Lower lobe of right lung (tissue), 2 donors: ENCODE measurements at regions not wholly inside any gene's neighbourhood (a gene's known extent, or its start where the extent isn't known, plus 50 kb on each side); places are given as distances from the start of the nearest gene placed in this dataset.
A peak's percentile ranks its signal among the peaks of the same experiment; 100 is the strongest.

Experiments
- ATAC-seq, 2 donors: fragments of 200-7000 bp; cut with Tn5 transposase; one replicate each; pipeline ENCODE4 v1.9.1; 2020 to 2022; ENCODE audit warnings: mild to moderate bottlenecking in 2 of 2, moderate library complexity in 2 of 2
- DNase-seq: peaks from one replicate; pipeline ENCODE4 v3.0.0-alpha.2; 2020
- H3K27ac ChIP-seq: fragments of 200-600 bp; one replicate; pipeline ENCODE4 v1.8.0; 2022
- H3K27me3 ChIP-seq: fragments of 200-600 bp; one replicate; pipeline ENCODE4 v1.8.0; 2022; ENCODE audit warnings: low read depth
- H3K36me3 ChIP-seq: fragments of 200-600 bp; one replicate; pipeline ENCODE4 v1.8.0; 2022; ENCODE audit warnings: mild to moderate bottlenecking
- H3K4me1 ChIP-seq: fragments of 200-600 bp; one replicate; pipeline ENCODE4 v1.8.0; 2022
- H3K4me3 ChIP-seq: fragments of 200-600 bp; one replicate; pipeline ENCODE4 v1.8.0; 2022; ENCODE audit warnings: mild to moderate bottlenecking
- H3K9me3 ChIP-seq: fragments of 200-600 bp; one replicate; pipeline ENCODE4 v1.8.0; 2022
- intact Hi-C: fragments of 100-400 bp; cut with DNase I; formaldehyde crosslinking; loops from one replicate; pipeline ENCODE4 v1.11.0; 2022
- TF ChIP-seq, protein P1 (sequence below): fragments of 200-600 bp; IDR thresholded peaks from one replicate; pipeline ENCODE4 v1.8.0; 2022; ENCODE audit warnings: antibody characterized with exemption, mild to moderate bottlenecking
- donor health status: DM: no; HTN: yes; CAD: no; lungs with severe emphysema.

GRCh38 chr21:39057121-39057520 lies 126.1 kb downstream of the PSMG1 start:
- Histone ChIP-seq H3K4me1 (peaks cover 26% of the 10 kb centered on the region), H3K27me3 (no peaks in the 10 kb centered on the region), H3K36me3 (no peaks in the 10 kb centered on the region), H3K4me3 (no peak overlapping the region), H3K9me3 (no peaks in the 10 kb centered on the region), H3K27ac (no peak overlapping the region)
- TF ChIP-seq, protein P1, sequence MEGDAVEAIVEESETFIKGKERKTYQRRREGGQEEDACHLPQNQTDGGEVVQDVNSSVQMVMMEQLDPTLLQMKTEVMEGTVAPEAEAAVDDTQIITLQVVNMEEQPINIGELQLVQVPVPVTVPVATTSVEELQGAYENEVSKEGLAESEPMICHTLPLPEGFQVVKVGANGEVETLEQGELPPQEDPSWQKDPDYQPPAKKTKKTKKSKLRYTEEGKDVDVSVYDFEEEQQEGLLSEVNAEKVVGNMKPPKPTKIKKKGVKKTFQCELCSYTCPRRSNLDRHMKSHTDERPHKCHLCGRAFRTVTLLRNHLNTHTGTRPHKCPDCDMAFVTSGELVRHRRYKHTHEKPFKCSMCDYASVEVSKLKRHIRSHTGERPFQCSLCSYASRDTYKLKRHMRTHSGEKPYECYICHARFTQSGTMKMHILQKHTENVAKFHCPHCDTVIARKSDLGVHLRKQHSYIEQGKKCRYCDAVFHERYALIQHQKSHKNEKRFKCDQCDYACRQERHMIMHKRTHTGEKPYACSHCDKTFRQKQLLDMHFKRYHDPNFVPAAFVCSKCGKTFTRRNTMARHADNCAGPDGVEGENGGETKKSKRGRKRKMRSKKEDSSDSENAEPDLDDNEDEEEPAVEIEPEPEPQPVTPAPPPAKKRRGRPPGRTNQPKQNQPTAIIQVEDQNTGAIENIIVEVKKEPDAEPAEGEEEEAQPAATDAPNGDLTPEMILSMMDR = no peak
- intact Hi-C loops = no loop called here
- DNase-seq = no peak
- ATAC-seq = no peak

DNA sequence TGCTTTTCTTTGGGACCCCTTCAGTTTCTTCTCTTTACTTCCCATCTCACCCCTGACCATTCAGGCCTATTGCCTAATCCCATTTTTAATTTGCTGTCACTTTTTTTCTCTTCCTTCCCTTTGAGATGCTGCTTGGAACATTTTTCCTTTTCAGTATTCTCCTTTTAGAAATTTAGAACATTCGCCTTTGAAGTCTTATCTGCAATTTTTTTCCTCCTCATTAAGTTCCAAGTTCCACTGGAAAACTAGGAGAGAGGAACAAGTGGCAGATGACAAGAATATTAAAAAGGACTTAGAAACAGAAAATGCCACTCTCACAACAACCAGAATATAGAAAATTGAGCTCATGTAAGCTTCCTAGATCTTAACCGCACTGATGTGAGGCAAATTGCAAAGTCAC lies 126.6 kb downstream of the PSMG1 start:
- H3K9me3 ChIP-seq = no peaks in the 10 kb centered on the region
- no peak overlapping the region for H3K27ac ChIP-seq
- H3K27me3 ChIP-seq = no peaks in the 10 kb centered on the region
- DNase-seq = no peak
- intact Hi-C loops = no loop called here
- H3K4me1 ChIP-seq = peaks cover 26% of the 10 kb centered on the region
- H3K4me3 ChIP-seq = no peak overlapping the region
- H3K36me3 ChIP-seq = no peaks in the 10 kb centered on the region
- no peak for ATAC-seq
- TF ChIP-seq, protein P1 = no peak

DNA sequence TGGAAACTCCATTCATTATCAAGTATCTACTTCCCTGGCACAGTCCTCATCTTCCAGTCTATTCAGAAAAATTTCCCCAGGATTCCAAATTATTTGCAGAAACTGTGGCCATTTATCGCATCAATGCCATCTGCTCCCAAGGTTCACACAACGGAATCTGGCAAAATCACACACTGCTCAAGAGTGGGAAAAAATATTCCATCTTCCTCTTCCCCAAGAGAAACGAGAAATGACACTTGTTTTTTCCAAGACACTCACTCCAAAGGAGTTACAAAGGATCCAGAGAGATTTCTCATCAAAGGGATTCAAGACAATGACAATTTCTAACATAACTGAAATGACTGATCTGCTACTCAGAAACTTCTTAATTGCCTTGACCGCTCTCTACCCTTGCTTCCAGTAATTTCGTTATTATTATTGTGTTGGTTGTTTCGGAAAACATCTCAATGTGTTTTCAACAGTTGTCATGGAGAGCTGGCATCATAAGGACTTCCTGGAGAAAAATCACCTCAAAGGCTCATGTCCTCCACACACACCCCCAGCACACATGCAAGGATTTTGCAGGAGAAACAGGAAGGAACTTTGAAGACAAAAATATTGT lies 128.0 kb downstream of the PSMG1 start:
- no peak for DNase-seq
- H3K9me3 ChIP-seq = no peaks in the 10 kb centered on the region
- H3K4me1 ChIP-seq = peaks cover 26% of the 10 kb centered on the region
- TF ChIP-seq, protein P1 = no peak
- no peaks in the 10 kb centered on the region for H3K27me3 ChIP-seq
- no peak overlapping the region for H3K4me3 ChIP-seq
- H3K36me3 ChIP-seq = no peaks in the 10 kb centered on the region
- H3K27ac ChIP-seq = peak overlapping the region; percentile 71
- peak; percentile 47 for ATAC-seq
- intact Hi-C loops = no loop called here

- no peaks in the 10 kb centered on the region for H3K9me3 ChIP-seq
- DNase-seq (no peak), ATAC-seq (no peak)
- intact Hi-C loops = no loop called here
- H3K4me3 ChIP-seq = no peak overlapping the region
- TF ChIP-seq, protein P1 = no peak
- peaks cover 26% of the 10 kb centered on the region for H3K4me1 ChIP-seq
- no peaks in the 10 kb centered on the region for H3K27me3 ChIP-seq
- H3K27ac ChIP-seq = no peak overlapping the region
- no peaks in the 10 kb centered on the region for H3K36me3 ChIP-seq
Observed at GRCh38 chr21:39054066-39054465, 129.2 kb downstream of the PSMG1 start.

DNA sequence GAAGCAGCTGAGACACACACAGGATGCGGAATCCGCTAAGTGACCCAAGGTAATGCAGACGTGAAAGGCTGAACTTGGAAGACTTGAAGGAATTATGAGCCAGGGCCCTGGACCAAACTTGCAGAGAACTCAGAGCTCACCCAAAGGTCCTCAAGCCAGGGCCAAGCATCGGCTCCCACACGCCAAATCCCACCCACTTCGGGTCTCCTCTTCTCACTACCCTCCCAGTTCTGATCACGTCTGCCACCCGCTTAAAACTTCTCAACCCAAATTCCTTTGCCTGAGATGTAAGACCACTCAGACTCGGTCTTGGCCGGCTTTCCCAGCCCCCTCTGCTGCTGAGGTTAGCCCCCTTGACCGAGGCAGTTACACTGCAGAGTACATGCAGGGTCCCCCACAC lies 130.1 kb downstream of the PSMG1 start:
- Histone ChIP-seq H3K4me1 (peaks cover 26% of the 10 kb centered on the region), H3K27ac (no peak overlapping the region), H3K4me3 (no peak overlapping the region), H3K27me3 (no peaks in the 10 kb centered on the region), H3K9me3 (no peaks in the 10 kb centered on the region), H3K36me3 (no peaks in the 10 kb centered on the region)
- intact Hi-C loops = no loop called here
- TF ChIP-seq, protein P1 = no peak
- DNase-seq = no peak
- no peak for ATAC-seq
